Mesenchymal stem cell (in vitro differentiated cells and primary cell): ENCODE measurements at regions not wholly inside any gene's neighbourhood (a gene's known extent, or its start where the extent isn't known, plus 50 kb on each side); places are given as distances from the start of the nearest gene placed in this dataset.

Source experiments
- DNase-seq: peaks from one replicate; pipeline ENCODE4 v3.0.0-alpha.2; 2013
- H2AFZ ChIP-seq: one replicate; pipeline ENCODE4 v1.6.1; 2013; ENCODE audit warnings: low read depth, mild to moderate bottlenecking, control low read depth, inconsistent platforms, low read length, moderate library complexity
- H2AK5ac ChIP-seq: 2 replicates; pipeline ENCODE4 v1.6.1; 2013; ENCODE audit warnings: low read length, moderate library complexity, mild to moderate bottlenecking, inconsistent platforms; ENCODE audit not compliant: severe bottlenecking
- H2BK120ac ChIP-seq: one replicate; pipeline ENCODE4 v1.6.1; 2013; ENCODE audit warnings: low read depth, mild to moderate bottlenecking, inconsistent platforms, low read length, moderate library complexity
- H2BK12ac ChIP-seq, 2 experiments: one replicate each; pipeline ENCODE4 v1.6.1; 2013; ENCODE audit warnings: inconsistent platforms in 2 of 2, low read length in 2 of 2, mild to moderate bottlenecking in 2 of 2, moderate library complexity in 2 of 2, control low read depth in 1 of 2
- H2BK15ac ChIP-seq: one replicate; pipeline ENCODE4 v1.6.1; 2013; ENCODE audit warnings: mild to moderate bottlenecking, low read depth, inconsistent platforms; ENCODE audit not compliant: poor library complexity, severe bottlenecking
- H2BK5ac ChIP-seq: 2 replicates; pipeline ENCODE4 v1.6.1; 2013; ENCODE audit warnings: low read depth, mild to moderate bottlenecking, low read length, control low read depth, inconsistent platforms; ENCODE audit not compliant: poor library complexity, severe bottlenecking
- H3K14ac ChIP-seq, 2 experiments: one replicate each; pipeline ENCODE4 v1.6.1; 2013; ENCODE audit warnings: inconsistent platforms in 2 of 2, low read length in 2 of 2, control low read depth in 1 of 2, mild to moderate bottlenecking in 1 of 2, moderate library complexity in 1 of 2
- H3K18ac ChIP-seq, 2 experiments: one replicate each; pipeline ENCODE4 v1.6.1; 2013; ENCODE audit warnings: inconsistent platforms in 2 of 2, low read length in 2 of 2, control low read depth in 1 of 2, low read depth in 1 of 2, mild to moderate bottlenecking in 1 of 2
- H3K23ac ChIP-seq, 2 experiments: one replicate each; pipeline ENCODE4 v1.6.1; 2013; ENCODE audit warnings: inconsistent platforms in 2 of 2, low read length in 2 of 2, mild to moderate bottlenecking in 2 of 2, moderate library complexity in 2 of 2, control low read depth in 1 of 2
- H3K27ac ChIP-seq: 2 replicates; pipeline ENCODE4 v1.5.1; 2013; ENCODE audit warnings: mild to moderate bottlenecking, moderate library complexity, low read length, control low read depth, inconsistent platforms; ENCODE audit not compliant: poor library complexity, severe bottlenecking
- H3K27me3 ChIP-seq, 2 experiments: 2 replicates each; pipeline versions ENCODE4 v1.6.1 to v1.7.0; 2013; ENCODE audit warnings: low read length in 2 of 2, mild to moderate bottlenecking in 2 of 2, moderate library complexity in 2 of 2, control low read depth in 1 of 2, inconsistent platforms in 1 of 2; ENCODE audit not compliant: control insufficient read depth in 1 of 2, insufficient read depth in 1 of 2
- H3K36me3 ChIP-seq, 2 experiments: 2 replicates each; pipeline versions ENCODE4 v1.6.1 to v1.7.0; 2013; ENCODE audit warnings: low read length in 2 of 2, control low read depth in 1 of 2, inconsistent platforms in 1 of 2, low read depth in 1 of 2, mild to moderate bottlenecking in 1 of 2; ENCODE audit not compliant: insufficient read depth in 2 of 2, control insufficient read depth in 1 of 2
- H3K4ac ChIP-seq, 2 experiments: one replicate each; pipeline ENCODE4 v1.6.1; 2013; ENCODE audit warnings: inconsistent platforms in 2 of 2, low read length in 2 of 2, mild to moderate bottlenecking in 2 of 2, moderate library complexity in 2 of 2, control low read depth in 1 of 2, low read depth in 1 of 2
- H3K4me1 ChIP-seq: 2 replicates; pipeline ENCODE4 v1.6.1; 2013; ENCODE audit warnings: low read depth, low read length, control low read depth; ENCODE audit not compliant: control insufficient read depth, insufficient read depth
- H3K4me2 ChIP-seq: 2 replicates; pipeline ENCODE4 v1.6.1; 2013; ENCODE audit warnings: low read length, mild to moderate bottlenecking, inconsistent platforms; ENCODE audit not compliant: poor library complexity, severe bottlenecking
- H3K4me3 ChIP-seq, 2 experiments: 2 replicates each; pipeline versions ENCODE4 v1.5.1 to v1.7.0; 2013; ENCODE audit warnings: low read length in 2 of 2, mild to moderate bottlenecking in 2 of 2, control low read depth in 1 of 2, low read depth in 1 of 2; ENCODE audit not compliant: insufficient read depth in 1 of 2
- H3K79me1 ChIP-seq: replicated peaks from 2 replicates; pipeline ENCODE4 v1.6.1; 2013; ENCODE audit warnings: mild to moderate bottlenecking, control low read depth, low read length, inconsistent platforms; ENCODE audit not compliant: poor library complexity, severe bottlenecking
- H3K9ac ChIP-seq: 2 replicates; pipeline ENCODE4 v1.7.0; 2013; ENCODE audit warnings: mild to moderate bottlenecking, low read length, moderate library complexity
- H3K9me3 ChIP-seq: 2 replicates; pipeline ENCODE4 v1.7.0; 2013; ENCODE audit warnings: mild to moderate bottlenecking, low read length; ENCODE audit not compliant: control insufficient read depth
- H4K8ac ChIP-seq: one replicate; pipeline ENCODE4 v1.6.1; 2013; ENCODE audit warnings: inconsistent platforms, mild to moderate bottlenecking, low read length, moderate library complexity
- H4K91ac ChIP-seq: one replicate; pipeline ENCODE4 v1.6.1; 2013; ENCODE audit warnings: mild to moderate bottlenecking, low read length, inconsistent platforms
- WGBS: methylation state at CpG from one replicate; pipeline ENCODE4 v1.1.7; 2013; ENCODE audit warnings: mixed read lengths; 5-methylcytosine and 5-hydroxymethylcytosine counted together

- H3K4me3 ChIP-seq, result no peak overlapping the region
- no peak overlapping the region for H3K27ac ChIP-seq
- no peaks in the 10 kb centered on the region for H3K36me3 ChIP-seq
- no peaks in the 10 kb centered on the region for H3K9me3 ChIP-seq
- no peak overlapping the region for H3K4me2 ChIP-seq
- H3K4ac ChIP-seq, result no peak overlapping the region
- H2BK15ac ChIP-seq, result no peak overlapping the region
- no peak overlapping the region for H4K91ac ChIP-seq
- no peak overlapping the region for H2AFZ ChIP-seq
- H3K14ac ChIP-seq, result no peak overlapping the region
- no peak overlapping the region for H3K9ac ChIP-seq
- H3K79me1 ChIP-seq, result no peaks in the 10 kb centered on the region
- no peaks in the 10 kb centered on the region for H3K4me1 ChIP-seq
- H3K18ac ChIP-seq, result no peak overlapping the region
- H2BK5ac ChIP-seq, result no peak overlapping the region
- H2BK12ac ChIP-seq, result no peak overlapping the region
- H3K23ac ChIP-seq, result no peak overlapping the region
- peaks cover 5 to 8% of the 10 kb centered on the region in 2 experiments for H3K27me3 ChIP-seq
- no peak overlapping the region for H2BK120ac ChIP-seq
- H2AK5ac ChIP-seq, result no peak overlapping the region
- whole genome bisulfite sequencing, result no CpG with 5 or more reads among the region's 2 CpGs
- no peak for DNase-seq
- H4K8ac ChIP-seq, result no peak overlapping the region
Measured at GRCh38 chr5:57642698-57643097, 160.1 kb upstream of the ACTBL2 start.

GRCh38 chr5:57642066-57642465 is 159.5 kb upstream of the ACTBL2 start:
- no peaks in the 10 kb centered on the region for H3K9me3 ChIP-seq
- H3K23ac ChIP-seq, result no peak overlapping the region
- no peak overlapping the region for H2AK5ac ChIP-seq
- peaks cover 5 to 8% of the 10 kb centered on the region in 2 experiments for H3K27me3 ChIP-seq
- no peak overlapping the region for H3K4me3 ChIP-seq
- H2BK5ac ChIP-seq, result no peak overlapping the region
- 72% methylated on average over 4 of the region's 4 CpGs for WGBS
- H3K18ac ChIP-seq, result no peak overlapping the region
- H3K36me3 ChIP-seq, result no peaks in the 10 kb centered on the region
- no peak overlapping the region for H3K9ac ChIP-seq
- H2BK12ac ChIP-seq, result no peak overlapping the region
- no peak overlapping the region for H4K91ac ChIP-seq
- H4K8ac ChIP-seq, result no peak overlapping the region
- no peak overlapping the region for H2AFZ ChIP-seq
- H3K4me2 ChIP-seq, result no peak overlapping the region
- no peak overlapping the region for H2BK120ac ChIP-seq
- no peak overlapping the region for H3K27ac ChIP-seq
- DNase-seq, result no peak
- no peak overlapping the region for H2BK15ac ChIP-seq
- H3K4ac ChIP-seq, result no peak overlapping the region
- no peaks in the 10 kb centered on the region for H3K79me1 ChIP-seq
- no peak overlapping the region for H3K14ac ChIP-seq
- H3K4me1 ChIP-seq, result no peaks in the 10 kb centered on the region

- no peak overlapping the region for H3K4me2 ChIP-seq
- H3K4me3 ChIP-seq, result no peak overlapping the region
- H2BK15ac ChIP-seq, result no peak overlapping the region
- no peak overlapping the region for H4K91ac ChIP-seq
- H3K27ac ChIP-seq, result no peak overlapping the region
- no peak overlapping the region for H2AK5ac ChIP-seq
- no peak overlapping the region for H3K9ac ChIP-seq
- H2BK5ac ChIP-seq, result no peak overlapping the region
- no peak overlapping the region for H4K8ac ChIP-seq
- no peak overlapping the region for H2BK12ac ChIP-seq
- H3K79me1 ChIP-seq, result no peaks in the 10 kb centered on the region
- no peak overlapping the region for H3K14ac ChIP-seq
- no peaks in the 10 kb centered on the region for H3K9me3 ChIP-seq
- H2BK120ac ChIP-seq, result no peak overlapping the region
- H3K18ac ChIP-seq, result no peak overlapping the region
- WGBS, result 98% methylated on average over 3 of the region's 3 CpGs
- H3K4me1 ChIP-seq, result no peaks in the 10 kb centered on the region
- H3K23ac ChIP-seq, result no peak overlapping the region
- no peak overlapping the region for H3K4ac ChIP-seq
- no peak for DNase-seq
- H3K36me3 ChIP-seq, result no peaks in the 10 kb centered on the region
- no peak overlapping the region for H2AFZ ChIP-seq
- peaks cover 5 to 6% of the 10 kb centered on the region in 2 experiments for H3K27me3 ChIP-seq
Measured at GRCh38 chr5:57635146-57635777, 152.7 kb upstream of the ACTBL2 start.

GRCh38 chr5:57632937-57633336 is 150.3 kb upstream of the ACTBL2 start:
- Histone ChIP-seq H2BK5ac (no peak overlapping the region), H3K14ac (no peak overlapping the region), H3K27me3 (no peaks in the 10 kb centered on the region), H2AFZ (no peak overlapping the region), H3K4me2 (no peak overlapping the region), H3K27ac (no peak overlapping the region), H2BK120ac (no peak overlapping the region), H2BK15ac (no peak overlapping the region), H2AK5ac (no peak overlapping the region), H2BK12ac (no peak overlapping the region), H3K36me3 (no peaks in the 10 kb centered on the region), H4K91ac (no peak overlapping the region), H3K9ac (no peak overlapping the region), H3K9me3 (no peaks in the 10 kb centered on the region), H3K79me1 (no peaks in the 10 kb centered on the region), H3K4ac (no peak overlapping the region), H3K18ac (no peak overlapping the region), H3K4me3 (no peak overlapping the region), H3K23ac (no peak overlapping the region), H4K8ac (no peak overlapping the region), H3K4me1 (no peaks in the 10 kb centered on the region)
- WGBS, result no CpG with 5 or more reads among the region's 1 CpG
- DNase-seq, result no peak
